Ovary (tissue), 3 donors: ENCODE measurements at regions not wholly inside any gene's neighbourhood (a gene's known extent, or its start where the extent isn't known, plus 50 kb on each side); places are given as distances from the start of the nearest gene placed in this dataset.

Experiments
- CTCF ChIP-seq, 3 donors: fragments of 450-650 bp in 2 of 3; fragments of 200-600 bp in 1 of 3; IDR thresholded peaks; one replicate each; pipeline versions ENCODE4 v1.5.1 to v1.8.0; 2016 to 2022; ENCODE audit warnings: antibody characterized with exemption in 3 of 3, mild to moderate bottlenecking in 1 of 3
- POLR2A ChIP-seq: fragments of 450-650 bp; IDR thresholded peaks from one replicate; pipeline ENCODE4 v1.6.1; 2017; ENCODE audit warnings: antibody characterized with exemption, mild to moderate bottlenecking, moderate library complexity
- donor health status: DM: no; HTN: no; CAD: no.

- no peak for TF ChIP-seq CTCF (IDR thresholded peaks at IDR 0.05)
- TF ChIP-seq POLR2A, result no peak
Measured at GRCh38 chr5:97245386-97245785, 62.3 kb upstream of the RIOK2 start.
